PFSK-1 (cell line): ENCODE measurements at regions not wholly inside any gene's neighbourhood (a gene's known extent, or its start where the extent isn't known, plus 50 kb on each side); places are given as distances from the start of the nearest gene placed in this dataset.

Experiments used
- FOXP2 ChIP-seq: optimal IDR thresholded peaks from 2 replicates; pipeline ENCODE3; 2011; ENCODE audit warnings: borderline replicate concordance, control low read depth, inconsistent platforms; ENCODE audit not compliant: insufficient read depth; ENCODE audit errors: extremely low read length, extremely low read depth
- POLR2AphosphoS5 ChIP-seq: IDR thresholded peaks from 2 replicates; pipeline ENCODE4 v1.6.1; 2012; ENCODE audit warnings: low read depth, mild to moderate bottlenecking, control low read depth, low read length, moderate library complexity
- REST ChIP-seq, 2 experiments: IDR thresholded peaks; 2 replicates each; pipeline versions ENCODE4 v1.6.1 to v1.8.0; 2011 to 2012; ENCODE audit warnings: low read depth in 2 of 2, low read length in 2 of 2, control low read depth in 1 of 2, inconsistent platforms in 1 of 2, mild to moderate bottlenecking in 1 of 2, moderate library complexity in 1 of 2; ENCODE audit not compliant: insufficient read depth in 1 of 2
- SIN3A ChIP-seq: IDR thresholded peaks from 2 replicates; pipeline ENCODE4 v1.6.1; 2012; ENCODE audit warnings: mild to moderate bottlenecking, low read length, moderate library complexity, borderline replicate concordance; ENCODE audit not compliant: insufficient read depth
- TAF1 ChIP-seq: IDR thresholded peaks from 2 replicates; pipeline ENCODE4 v1.6.1; 2012; ENCODE audit warnings: low read length, control low read depth, borderline replicate concordance; ENCODE audit not compliant: insufficient read depth

- TF ChIP-seq SIN3A (no peak), REST (IDR thresholded peaks at IDR 0.05; ENCODE audit: insufficient read depth in 1 of 2, low read depth in 2 of 2, low read length in 2 of 2) (no peak), FOXP2 (no peak), POLR2AphosphoS5 (no peak), TAF1 (no peak)
Observed at GRCh38 chr21:32867597-32867996, 96.0 kb upstream of the PAXBP1 start.

- TF ChIP-seq TAF1 (no peak), FOXP2 (no peak), REST (IDR thresholded peaks at IDR 0.05; ENCODE audit: insufficient read depth in 1 of 2, low read depth in 2 of 2, low read length in 2 of 2) (no peak), POLR2AphosphoS5 (no peak), SIN3A (no peak)
Observed at GRCh38 chr21:32868631-32869454, 97.3 kb upstream of the PAXBP1 start.

GRCh38 chr21:32869459-32869858 is 97.9 kb upstream of the PAXBP1 start:
- TF ChIP-seq POLR2AphosphoS5, result no peak
- no peak for TF ChIP-seq FOXP2
- no peak for TF ChIP-seq REST (IDR thresholded peaks at IDR 0.05; ENCODE audit: insufficient read depth in 1 of 2, low read depth in 2 of 2, low read length in 2 of 2)
- TF ChIP-seq TAF1, result no peak
- TF ChIP-seq SIN3A, result no peak

GRCh38 chr21:32876426-32876825 is 104.9 kb upstream of the PAXBP1 start:
- TF ChIP-seq SIN3A (no peak), POLR2AphosphoS5 (no peak), TAF1 (no peak), FOXP2 (no peak), REST (IDR thresholded peaks at IDR 0.05; ENCODE audit: insufficient read depth in 1 of 2, low read depth in 2 of 2, low read length in 2 of 2) (no peak)
